ENCODE measurements at regions not wholly inside any gene's neighbourhood (a gene's known extent, or its start where the extent isn't known, plus 50 kb on each side); places are given as distances from the start of the nearest gene placed in this dataset.

GRCh38 chr16:5193861-5194260 lies 96.3 kb upstream of the EEF2KMT start:
- no peaks in the 10 kb centered on the region for H3K4me1 ChIP-seq
- no peak for DNase-seq (ENCODE audit: extremely low spot score in 2 of 2)
- no peak overlapping the region for H3K4me3 ChIP-seq
- intact Hi-C loops (cut with DNase I), result no loop called here
- H3K9me3 ChIP-seq, result no peaks in the 10 kb centered on the region
- H3K36me3 ChIP-seq, result no peaks in the 10 kb centered on the region
- H3K27me3 ChIP-seq, result no peaks in the 10 kb centered on the region
- TF ChIP-seq POLR2A (IDR thresholded peaks at IDR 0.05) (no peak), CTCF (IDR thresholded peaks at IDR 0.05) (no peak), POLR2AphosphoS5 (IDR thresholded peaks at IDR 0.05; ENCODE audit: insufficient read depth in 1 of 2, low read depth in 1 of 2) (no peak)
- no peak overlapping the region for H3K27ac ChIP-seq

GRCh38 chr16:5188989-5189352 lies 91.4 kb upstream of the EEF2KMT start:
- no peak overlapping the region for H3K27ac ChIP-seq
- H3K36me3 ChIP-seq, result no peaks in the 10 kb centered on the region
- no peak for DNase-seq (ENCODE audit: extremely low spot score in 2 of 2)
- TF ChIP-seq POLR2AphosphoS5 (IDR thresholded peaks at IDR 0.05; ENCODE audit: insufficient read depth in 1 of 2, low read depth in 1 of 2) (no peak), POLR2A (IDR thresholded peaks at IDR 0.05) (no peak), CTCF (IDR thresholded peaks at IDR 0.05) (no peak)
- H3K9me3 ChIP-seq, result no peaks in the 10 kb centered on the region
- H3K4me3 ChIP-seq, result no peak overlapping the region
- intact Hi-C loops (cut with DNase I), result no loop called here
- no peaks in the 10 kb centered on the region for H3K4me1 ChIP-seq
- no peaks in the 10 kb centered on the region for H3K27me3 ChIP-seq

GRCh38 chr16:5188318-5188988 lies 90.9 kb upstream of the EEF2KMT start:
- intact Hi-C loops (cut with DNase I), result no loop called here
- TF ChIP-seq POLR2A (IDR thresholded peaks at IDR 0.05), result no peak
- no peak for TF ChIP-seq POLR2AphosphoS5 (IDR thresholded peaks at IDR 0.05; ENCODE audit: insufficient read depth in 1 of 2, low read depth in 1 of 2)
- no peak for TF ChIP-seq CTCF (IDR thresholded peaks at IDR 0.05)
- no peak overlapping the region for H3K27ac ChIP-seq

GRCh38 chr16:5187402-5187952 lies 89.9 kb upstream of the EEF2KMT start:
- Histone ChIP-seq H3K9me3 (no peaks in the 10 kb centered on the region), H3K27me3 (no peaks in the 10 kb centered on the region), H3K36me3 (no peaks in the 10 kb centered on the region), H3K4me1 (no peaks in the 10 kb centered on the region), H3K27ac (no peak overlapping the region), H3K4me3 (no peak overlapping the region)
- no peak for DNase-seq (ENCODE audit: extremely low spot score in 2 of 2)
- intact Hi-C loops (cut with DNase I), result no loop called here
- TF ChIP-seq CTCF (IDR thresholded peaks at IDR 0.05) (no peak), POLR2AphosphoS5 (IDR thresholded peaks at IDR 0.05; ENCODE audit: insufficient read depth in 1 of 2, low read depth in 1 of 2) (no peak)

More at GRCh38 chr16:5188318-5188988, 90.9 kb upstream of the EEF2KMT start:
- Histone ChIP-seq H3K27me3 (no peaks in the 10 kb centered on the region), H3K9me3 (no peaks in the 10 kb centered on the region), H3K4me1 (no peaks in the 10 kb centered on the region), H3K36me3 (no peaks in the 10 kb centered on the region), H3K4me3 (no peak overlapping the region)
- DNase-seq (ENCODE audit: extremely low spot score in 2 of 2), result no peak

- Histone ChIP-seq H3K4me1 (no peaks in the 10 kb centered on the region), H3K36me3 (no peaks in the 10 kb centered on the region), H3K27ac (no peak overlapping the region), H3K27me3 (no peaks in the 10 kb centered on the region), H3K9me3 (no peaks in the 10 kb centered on the region), H3K4me3 (no peak overlapping the region)
- no peak for DNase-seq (ENCODE audit: extremely low spot score in 2 of 2)
- intact Hi-C loops (cut with DNase I), result no loop called here
- TF ChIP-seq CTCF (IDR thresholded peaks at IDR 0.05) (no peak), POLR2AphosphoS5 (IDR thresholded peaks at IDR 0.05; ENCODE audit: insufficient read depth in 1 of 2, low read depth in 1 of 2) (no peak), POLR2A (IDR thresholded peaks at IDR 0.05) (no peak)
These were observed 88.8 kb upstream of the EEF2KMT start for GRCh38 chr16:5186381-5186903.

Data from vagina (tissue), 2 donors.